GM12878 (cell line): ENCODE measurements at regions not wholly inside any gene's neighbourhood (a gene's known extent, or its start where the extent isn't known, plus 50 kb on each side); places are given as distances from the start of the nearest gene placed in this dataset.

Experiments
- ATAC-seq: fragments of 200-7000 bp; cut with Tn5 transposase; 3 replicates; pipeline ENCODE4 v1.9.1; 2020; ENCODE audit warnings: mild to moderate bottlenecking, moderate library complexity
- BruUV-seq: library from RNA; stranded (reverse); fragments of 400-500 nt; replicated peaks from 2 replicates; lab custom pipeline; 2021; lab: Mats Ljungman, UMichigan
- CTCF ChIA-PET: fragments of 300-600 bp; sonication (Branson Sonifier 250); formaldehyde crosslinking; extraction: SDS; loops from one replicate; lab custom pipeline; 2021; ENCODE audit warnings: inconsistent platforms; lab: Yijun Ruan, JAX
- POLR2A ChIA-PET: fragments of 350-600 bp; formaldehyde crosslinking; extraction: SDS; loops from one replicate; lab custom pipeline; 2021; ENCODE audit warnings: inconsistent platforms; lab: Charles Lee
- RAD21 ChIA-PET: fragments of 300-600 bp; sonication (Branson Sonifier 250); formaldehyde crosslinking; loops from one replicate; lab custom pipeline; 2023; ENCODE audit warnings: antibody characterized with exemption; ENCODE audit not compliant: unreplicated experiment; lab: Charles Lee
- SMC1A ChIA-PET: fragments of 300-600 bp; sonication (Branson Sonifier 250); formaldehyde crosslinking; loops from one replicate; lab custom pipeline; 2023; ENCODE audit not compliant: unreplicated experiment, uncharacterized antibody; lab: Charles Lee
- DNase-seq: peaks from one replicate; pipeline ENCODE4 v3.0.0-alpha.2; 2011; ENCODE audit warnings: low read depth, low spot score
- FAIRE-seq: peaks from 3 replicates; lab custom pipeline; 2011; peaks lifted over from hg19 to GRCh38; lab: Jason Lieb, UNC
- H2AFZ ChIP-seq: 2 replicates; pipeline ENCODE4 v1.6.0; 2011; ENCODE audit warnings: low read depth, low read length, control low read depth; ENCODE audit not compliant: control insufficient read depth
- H3K27ac ChIP-seq: 2 replicates; pipeline ENCODE4 v1.5.1; 2011; ENCODE audit warnings: control low read depth; ENCODE audit not compliant: control insufficient read depth, insufficient read depth
- H3K27me3 ChIP-seq, 2 experiments: replicated peaks in 1 of 2; 2 replicates each; pipeline versions ENCODE4 v1.6.0 to v1.6.1; 2011; ENCODE audit warnings: low read length in 1 of 2; ENCODE audit not compliant: control insufficient read depth in 2 of 2, insufficient read depth in 2 of 2
- H3K36me3 ChIP-seq, 2 experiments: 2 replicates each; pipeline ENCODE4 v1.5.1; 2011; ENCODE audit warnings: low read length in 1 of 2; ENCODE audit not compliant: control insufficient read depth in 2 of 2, insufficient read depth in 2 of 2
- H3K4me1 ChIP-seq: 2 replicates; pipeline ENCODE4 v1.6.1; 2011; ENCODE audit warnings: mild to moderate bottlenecking, low read length, moderate library complexity, mixed read lengths; ENCODE audit not compliant: control insufficient read depth, insufficient read depth
- H3K4me2 ChIP-seq: 2 replicates; pipeline ENCODE4 v1.6.0; 2011; ENCODE audit warnings: control low read depth; ENCODE audit not compliant: control insufficient read depth, insufficient read depth
- H3K4me3 ChIP-seq: fragments of 200-600 bp; sonication (generic); 2 replicates; pipeline ENCODE4 v1.5.1; 2016
- H3K79me2 ChIP-seq: 2 replicates; pipeline ENCODE4 v1.6.0; 2011; ENCODE audit warnings: low read length; ENCODE audit not compliant: control insufficient read depth, insufficient read depth
- H3K9ac ChIP-seq: 2 replicates; pipeline ENCODE4 v1.8.0; 2011; ENCODE audit warnings: low read length, control low read depth, mixed read lengths; ENCODE audit not compliant: control insufficient read depth, insufficient read depth
- H3K9me3 ChIP-seq: replicated peaks from 3 replicates; pipeline ENCODE4 v1.5.1; 2011; ENCODE audit warnings: mild to moderate bottlenecking, low read length; ENCODE audit not compliant: control insufficient read depth, insufficient read depth
- H4K20me1 ChIP-seq: 2 replicates; pipeline ENCODE4 v1.6.0; 2011; ENCODE audit not compliant: control insufficient read depth, insufficient read depth
- BACH1 ChIP-seq: fragments of 450-650 bp; IDR thresholded peaks from 2 replicates; pipeline ENCODE4 v1.6.1; 2017; ENCODE audit warnings: mild to moderate bottlenecking, borderline replicate concordance
- BRCA1 ChIP-seq: IDR thresholded peaks from 2 replicates; pipeline ENCODE4 v1.6.1; 2011; ENCODE audit warnings: low read depth, low read length, improper control_type of control experiment
- CBX5 ChIP-seq: sonication (generic); IDR thresholded peaks from 2 replicates; pipeline ENCODE4 v1.6.1; 2016; ENCODE audit warnings: low read depth, moderate library complexity, mild to moderate bottlenecking, inconsistent platforms
- CREB1 ChIP-seq: IDR thresholded peaks from 2 replicates; pipeline ENCODE4 v1.6.1; 2012; ENCODE audit warnings: low read depth, mild to moderate bottlenecking, inconsistent platforms
- CUX1 ChIP-seq: IDR thresholded peaks from 2 replicates; pipeline ENCODE4 v1.6.1; 2012; ENCODE audit warnings: improper control_type of control experiment, low read depth, low read length; ENCODE audit not compliant: insufficient replicate concordance
- DPF2 ChIP-seq: fragments of 450-650 bp; IDR thresholded peaks from 2 replicates; pipeline ENCODE4 v1.6.1; 2017; ENCODE audit warnings: mild to moderate bottlenecking
- ESRRA ChIP-seq: IDR thresholded peaks from 2 replicates; pipeline ENCODE4 v1.6.1; 2012; ENCODE audit warnings: mild to moderate bottlenecking, low read length, improper control_type of control experiment
- EZH2 ChIP-seq: IDR thresholded peaks from 2 replicates; pipeline ENCODE4 v1.6.1; 2012; ENCODE audit warnings: low read depth, mild to moderate bottlenecking, control low read depth, inconsistent platforms, low read length, borderline replicate concordance; ENCODE audit not compliant: control insufficient read depth
- MTA2 ChIP-seq: fragments of 450-650 bp; IDR thresholded peaks from 2 replicates; pipeline ENCODE4 v1.6.1; 2016; ENCODE audit warnings: low read depth, mild to moderate bottlenecking, moderate library complexity
- PBX3 ChIP-seq: IDR thresholded peaks from 2 replicates; pipeline ENCODE4 v1.6.1; 2011; ENCODE audit warnings: mild to moderate bottlenecking, low read depth, low read length, moderate library complexity; ENCODE audit not compliant: insufficient replicate concordance
- SMARCA5 ChIP-seq: fragments of 450-650 bp; IDR thresholded peaks from 2 replicates; pipeline ENCODE4 v1.6.1; 2017; ENCODE audit warnings: mild to moderate bottlenecking
- SREBF2 ChIP-seq: IDR thresholded peaks from 2 replicates; pipeline ENCODE4 v1.6.1; 2012; ENCODE audit warnings: mild to moderate bottlenecking, low read length
- SRF ChIP-seq, 2 experiments: IDR thresholded peaks; 2 replicates each; pipeline ENCODE4 v1.6.1; 2011; ENCODE audit warnings: low read depth in 2 of 2, low read length in 2 of 2, mild to moderate bottlenecking in 1 of 2, moderate library complexity in 1 of 2
- TARDBP ChIP-seq: IDR thresholded peaks from 2 replicates; pipeline ENCODE4 v1.6.1; 2016; ENCODE audit warnings: borderline replicate concordance
- ZSCAN29 ChIP-seq: fragments of 450-650 bp; IDR thresholded peaks from 2 replicates; pipeline ENCODE4 v1.6.1; 2017; ENCODE audit warnings: mild to moderate bottlenecking, moderate library complexity
- ZZZ3 ChIP-seq: IDR thresholded peaks from 2 replicates; pipeline ENCODE4 v1.6.1; 2011; ENCODE audit warnings: low read depth; ENCODE audit not compliant: control insufficient read depth, insufficient read length
- WGBS: methylation state at CpG from one replicate; pipeline ENCODE4 v1.1.6; 2016; ENCODE audit warnings: low lambda C conversion rate; ENCODE audit not compliant: insufficient replicate concordance, insufficient coverage; ENCODE audit errors: missing lambda C conversion rate; 5-methylcytosine and 5-hydroxymethylcytosine counted together
- in situ Hi-C: fragments of 300-500 bp; cut with MboI; formaldehyde crosslinking; loops from 9 replicates; pipeline ENCODE4 v1.14.3; 2018; ENCODE audit warnings: mixed read lengths
- intact Hi-C: fragments of 100-400 bp; cut with micrococcal nuclease; formaldehyde crosslinking; loops from one replicate; pipeline ENCODE4 v1.14.2; 2022; ENCODE audit not compliant: unreplicated experiment
- TF ChIP-seq, protein P1 (sequence below): fragments of 450-650 bp; IDR thresholded peaks from 2 replicates; pipeline ENCODE4 v1.6.1; 2018; ENCODE audit warnings: mild to moderate bottlenecking, low read depth, moderate library complexity; ENCODE audit not compliant: partially characterized antibody

- no peak for TF ChIP-seq PBX3
- no peak for TF ChIP-seq MTA2
- no peak for TF ChIP-seq ZSCAN29
Measured at GRCh38 chr9:115481769-115482168, 363.8 kb upstream of the TNC start (continued).

GRCh38 chr9:115482747-115483146 is 364.8 kb upstream of the TNC start:
- Histone ChIP-seq H2AFZ (no peak overlapping the region), H3K79me2 (no peaks in the 10 kb centered on the region), H3K9ac (no peak overlapping the region), H3K4me3 (no peak overlapping the region), H3K4me1 (no peaks in the 10 kb centered on the region), H3K4me2 (no peak overlapping the region), H4K20me1 (no peaks in the 10 kb centered on the region), H3K27ac (no peak overlapping the region), H3K27me3 (peaks cover 0 to 2% of the 10 kb centered on the region in 2 experiments; a peak in 1 of 4 replicates), H3K36me3 (no peaks in the 10 kb centered on the region), H3K9me3 (no peaks in the 10 kb centered on the region)
- DNase-seq (no peak), FAIRE-seq (no peak), ATAC-seq (no peak)
- intact Hi-C loops (no loop called here), in situ Hi-C loops (no loop called here)
- ChIA-PET POLR2A (no interaction called here), CTCF (no interaction called here), RAD21 (no interaction called here), SMC1A (no interaction called here)
- WGBS: 60% methylated on average over 3 of the region's 3 CpGs
- BruUV-seq: no TSS peak
- TF ChIP-seq SMARCA5 (no peak), CBX5 (no peak), CUX1 (no peak), SREBF2 (no peak), BRCA1 (no peak), BACH1 (no peak), TARDBP (no peak), SRF (IDR thresholded peaks at IDR 0.05; ENCODE audit: low read depth in 2 of 2, low read length in 2 of 2) (no peak), ESRRA (no peak), CREB1 (no peak), DPF2 (no peak), ZZZ3 (no peak), EZH2 (no peak)
- TF ChIP-seq, protein P1, sequence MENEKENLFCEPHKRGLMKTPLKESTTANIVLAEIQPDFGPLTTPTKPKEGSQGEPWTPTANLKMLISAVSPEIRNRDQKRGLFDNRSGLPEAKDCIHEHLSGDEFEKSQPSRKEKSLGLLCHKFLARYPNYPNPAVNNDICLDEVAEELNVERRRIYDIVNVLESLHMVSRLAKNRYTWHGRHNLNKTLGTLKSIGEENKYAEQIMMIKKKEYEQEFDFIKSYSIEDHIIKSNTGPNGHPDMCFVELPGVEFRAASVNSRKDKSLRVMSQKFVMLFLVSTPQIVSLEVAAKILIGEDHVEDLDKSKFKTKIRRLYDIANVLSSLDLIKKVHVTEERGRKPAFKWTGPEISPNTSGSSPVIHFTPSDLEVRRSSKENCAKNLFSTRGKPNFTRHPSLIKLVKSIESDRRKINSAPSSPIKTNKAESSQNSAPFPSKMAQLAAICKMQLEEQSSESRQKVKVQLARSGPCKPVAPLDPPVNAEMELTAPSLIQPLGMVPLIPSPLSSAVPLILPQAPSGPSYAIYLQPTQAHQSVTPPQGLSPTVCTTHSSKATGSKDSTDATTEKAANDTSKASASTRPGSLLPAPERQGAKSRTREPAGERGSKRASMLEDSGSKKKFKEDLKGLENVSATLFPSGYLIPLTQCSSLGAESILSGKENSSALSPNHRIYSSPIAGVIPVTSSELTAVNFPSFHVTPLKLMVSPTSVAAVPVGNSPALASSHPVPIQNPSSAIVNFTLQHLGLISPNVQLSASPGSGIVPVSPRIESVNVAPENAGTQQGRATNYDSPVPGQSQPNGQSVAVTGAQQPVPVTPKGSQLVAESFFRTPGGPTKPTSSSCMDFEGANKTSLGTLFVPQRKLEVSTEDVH: no peak
